Liver (tissue), 3 donors: ENCODE measurements at regions not wholly inside any gene's neighbourhood (a gene's known extent, or its start where the extent isn't known, plus 50 kb on each side); places are given as distances from the start of the nearest gene placed in this dataset.

Experiments used
- EGR1 ChIP-seq, 2 donors: IDR thresholded peaks; 2 replicates each; pipeline ENCODE4 v1.6.1; 2016 to 2018; ENCODE audit warnings: antibody characterized with exemption in 2 of 2, low read depth in 2 of 2
- HNF4G ChIP-seq: IDR thresholded peaks from 2 replicates; pipeline ENCODE4 v1.6.1; 2016; ENCODE audit warnings: antibody characterized with exemption
- JUND ChIP-seq, 2 donors: IDR thresholded peaks; 2 replicates each; pipeline ENCODE4 v1.6.1; 2016; ENCODE audit warnings: antibody characterized with exemption in 2 of 2
- RAD21 ChIP-seq, 2 donors: IDR thresholded peaks; 2 replicates each; pipeline ENCODE4 v1.6.1; 2016; ENCODE audit warnings: antibody characterized with exemption in 2 of 2, mild to moderate bottlenecking in 2 of 2
- TAF1 ChIP-seq: conservative IDR thresholded peaks from 2 replicates; pipeline ENCODE4 v1.6.1; 2016; ENCODE audit warnings: antibody characterized with exemption, mild to moderate bottlenecking
- TF ChIP-seq, protein P1 (sequence below): fragments of 150-350 bp; IDR thresholded peaks from 2 replicates; pipeline ENCODE4 v1.5.1; 2017; ENCODE audit warnings: improper control_type of control experiment, low read depth, low read length; ENCODE audit not compliant: missing input control
- TF ChIP-seq, protein P2 (sequence below): IDR thresholded peaks from 2 replicates; pipeline ENCODE4 v1.6.1; 2016; ENCODE audit warnings: antibody characterized with exemption
- TF ChIP-seq, protein P3 (sequence below): IDR thresholded peaks from 2 replicates; pipeline ENCODE4 v1.6.1; 2016; ENCODE audit warnings: antibody characterized with exemption, mild to moderate bottlenecking
- donor health status: healthy.
- donor health status: healthy.

DNA sequence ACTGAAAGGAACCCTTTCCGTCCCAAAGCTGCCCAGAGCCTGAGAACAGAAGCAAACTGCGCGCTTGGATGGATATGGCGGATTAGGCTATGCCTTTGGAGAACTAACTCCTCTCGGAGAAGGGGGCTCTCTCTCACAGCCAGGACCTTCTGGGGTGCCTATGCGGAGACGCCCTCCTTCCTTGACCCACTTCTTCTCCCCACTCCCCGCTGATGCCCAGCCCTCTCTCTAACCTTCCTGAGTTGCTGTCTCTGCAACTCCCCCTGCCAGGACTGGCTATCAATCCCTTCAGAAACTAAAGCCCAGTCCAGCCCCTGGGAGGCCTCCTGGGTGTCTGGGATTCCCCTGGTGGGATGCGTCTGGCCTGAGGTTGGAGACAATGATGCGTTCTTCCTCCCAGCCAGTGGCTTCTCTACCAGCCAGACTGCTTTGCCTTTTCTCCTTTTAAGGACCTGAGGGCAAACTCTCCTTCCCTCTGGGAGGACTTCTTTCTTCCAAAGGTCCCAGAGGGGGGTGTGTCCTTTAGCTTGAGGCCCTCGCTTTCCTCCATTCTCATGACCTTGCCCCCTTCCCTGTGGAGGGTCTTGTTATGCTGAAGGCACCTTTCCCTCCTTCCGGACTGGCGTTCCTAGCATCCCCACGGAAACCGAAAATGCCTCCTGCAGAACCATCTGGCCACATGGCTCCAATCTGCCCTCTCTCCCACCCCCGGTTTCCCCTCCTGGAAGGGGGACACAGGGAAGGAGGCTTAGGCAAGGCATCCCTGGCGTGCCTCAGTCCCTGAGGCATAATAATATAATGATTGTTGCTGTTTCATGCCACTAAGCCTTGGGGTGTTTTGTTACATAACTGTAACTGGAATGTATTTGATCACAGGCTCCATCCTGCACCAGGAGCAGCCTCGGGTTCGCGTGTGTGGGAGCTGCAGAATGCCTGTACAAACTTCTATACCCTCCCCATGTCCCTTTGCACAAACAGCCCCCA lies 63.4 kb upstream of the C15orf39 start:
- TF ChIP-seq, protein P1, sequence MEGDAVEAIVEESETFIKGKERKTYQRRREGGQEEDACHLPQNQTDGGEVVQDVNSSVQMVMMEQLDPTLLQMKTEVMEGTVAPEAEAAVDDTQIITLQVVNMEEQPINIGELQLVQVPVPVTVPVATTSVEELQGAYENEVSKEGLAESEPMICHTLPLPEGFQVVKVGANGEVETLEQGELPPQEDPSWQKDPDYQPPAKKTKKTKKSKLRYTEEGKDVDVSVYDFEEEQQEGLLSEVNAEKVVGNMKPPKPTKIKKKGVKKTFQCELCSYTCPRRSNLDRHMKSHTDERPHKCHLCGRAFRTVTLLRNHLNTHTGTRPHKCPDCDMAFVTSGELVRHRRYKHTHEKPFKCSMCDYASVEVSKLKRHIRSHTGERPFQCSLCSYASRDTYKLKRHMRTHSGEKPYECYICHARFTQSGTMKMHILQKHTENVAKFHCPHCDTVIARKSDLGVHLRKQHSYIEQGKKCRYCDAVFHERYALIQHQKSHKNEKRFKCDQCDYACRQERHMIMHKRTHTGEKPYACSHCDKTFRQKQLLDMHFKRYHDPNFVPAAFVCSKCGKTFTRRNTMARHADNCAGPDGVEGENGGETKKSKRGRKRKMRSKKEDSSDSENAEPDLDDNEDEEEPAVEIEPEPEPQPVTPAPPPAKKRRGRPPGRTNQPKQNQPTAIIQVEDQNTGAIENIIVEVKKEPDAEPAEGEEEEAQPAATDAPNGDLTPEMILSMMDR, result no peak
- TF ChIP-seq, protein P2, sequence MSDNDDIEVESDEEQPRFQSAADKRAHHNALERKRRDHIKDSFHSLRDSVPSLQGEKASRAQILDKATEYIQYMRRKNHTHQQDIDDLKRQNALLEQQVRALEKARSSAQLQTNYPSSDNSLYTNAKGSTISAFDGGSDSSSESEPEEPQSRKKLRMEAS, result no peak
- TF ChIP-seq JUND (IDR thresholded peaks at IDR 0.05), result no peak
- no peak for TF ChIP-seq RAD21 (IDR thresholded peaks at IDR 0.05)
- TF ChIP-seq, protein P3, sequence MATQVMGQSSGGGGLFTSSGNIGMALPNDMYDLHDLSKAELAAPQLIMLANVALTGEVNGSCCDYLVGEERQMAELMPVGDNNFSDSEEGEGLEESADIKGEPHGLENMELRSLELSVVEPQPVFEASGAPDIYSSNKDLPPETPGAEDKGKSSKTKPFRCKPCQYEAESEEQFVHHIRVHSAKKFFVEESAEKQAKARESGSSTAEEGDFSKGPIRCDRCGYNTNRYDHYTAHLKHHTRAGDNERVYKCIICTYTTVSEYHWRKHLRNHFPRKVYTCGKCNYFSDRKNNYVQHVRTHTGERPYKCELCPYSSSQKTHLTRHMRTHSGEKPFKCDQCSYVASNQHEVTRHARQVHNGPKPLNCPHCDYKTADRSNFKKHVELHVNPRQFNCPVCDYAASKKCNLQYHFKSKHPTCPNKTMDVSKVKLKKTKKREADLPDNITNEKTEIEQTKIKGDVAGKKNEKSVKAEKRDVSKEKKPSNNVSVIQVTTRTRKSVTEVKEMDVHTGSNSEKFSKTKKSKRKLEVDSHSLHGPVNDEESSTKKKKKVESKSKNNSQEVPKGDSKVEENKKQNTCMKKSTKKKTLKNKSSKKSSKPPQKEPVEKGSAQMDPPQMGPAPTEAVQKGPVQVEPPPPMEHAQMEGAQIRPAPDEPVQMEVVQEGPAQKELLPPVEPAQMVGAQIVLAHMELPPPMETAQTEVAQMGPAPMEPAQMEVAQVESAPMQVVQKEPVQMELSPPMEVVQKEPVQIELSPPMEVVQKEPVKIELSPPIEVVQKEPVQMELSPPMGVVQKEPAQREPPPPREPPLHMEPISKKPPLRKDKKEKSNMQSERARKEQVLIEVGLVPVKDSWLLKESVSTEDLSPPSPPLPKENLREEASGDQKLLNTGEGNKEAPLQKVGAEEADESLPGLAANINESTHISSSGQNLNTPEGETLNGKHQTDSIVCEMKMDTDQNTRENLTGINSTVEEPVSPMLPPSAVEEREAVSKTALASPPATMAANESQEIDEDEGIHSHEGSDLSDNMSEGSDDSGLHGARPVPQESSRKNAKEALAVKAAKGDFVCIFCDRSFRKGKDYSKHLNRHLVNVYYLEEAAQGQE, result no peak
- TF ChIP-seq EGR1 (IDR thresholded peaks at IDR 0.05; ENCODE audit: low read depth in 2 of 2), result no peak
- TF ChIP-seq HNF4G, result no peak
- TF ChIP-seq TAF1, result no peak
